Cardiac muscle cell (in vitro differentiated cells and primary cell): ENCODE measurements at regions not wholly inside any gene's neighbourhood (a gene's known extent, or its start where the extent isn't known, plus 50 kb on each side); places are given as distances from the start of the nearest gene placed in this dataset.

Experiments
- DNase-seq, 2 donors: peaks; one replicate each; pipeline versions ENCODE4 v3.0.0 to v3.0.0-alpha.2; 2010 to 2017; ENCODE audit warnings: low read depth in 1 of 2, low spot score in 1 of 2
- H3K27ac ChIP-seq: fragments of 200-600 bp; sonication (generic); 2 replicates; pipeline ENCODE4 v1.5.1; 2016
- H3K27me3 ChIP-seq: fragments of 200-600 bp; sonication (generic); 2 replicates; pipeline ENCODE4 v1.6.0; 2016; ENCODE audit warnings: control low read depth
- H3K36me3 ChIP-seq: fragments of 200-600 bp; sonication (generic); 2 replicates; pipeline ENCODE4 v1.5.1; 2016; ENCODE audit warnings: control low read depth
- H3K4me1 ChIP-seq: fragments of 200-600 bp; sonication (generic); 2 replicates; pipeline ENCODE4 v1.8.1; 2017; ENCODE audit warnings: low read depth, mild to moderate bottlenecking, mixed run types
- H3K4me3 ChIP-seq: fragments of 200-600 bp; sonication (generic); 2 replicates; pipeline ENCODE4 v1.5.1; 2016; ENCODE audit warnings: mild to moderate bottlenecking
- H3K9me3 ChIP-seq: fragments of 200-600 bp; sonication (generic); 2 replicates; pipeline ENCODE4 v1.5.1; 2017; ENCODE audit warnings: low read depth, mild to moderate bottlenecking, control low read depth
- CTCF ChIP-seq: IDR thresholded peaks from 2 replicates; pipeline ENCODE4 v1.5.1; 2012; ENCODE audit warnings: low read depth, mild to moderate bottlenecking, low read length

- Histone ChIP-seq H3K27ac (no peak overlapping the region), H3K4me1 (peaks cover 3% of the 10 kb centered on the region), H3K36me3 (no peaks in the 10 kb centered on the region), H3K4me3 (no peak overlapping the region), H3K9me3 (no peaks in the 10 kb centered on the region), H3K27me3 (no peaks in the 10 kb centered on the region)
- no peak for TF ChIP-seq CTCF
- DNase-seq, result no peak
These were observed 259.3 kb upstream of the NT5C1B start for GRCh38 chr2:18848646-18849045.

- DNase-seq, result peak in 1 of 2 donors; percentile 76
- H3K27me3 ChIP-seq, result no peaks in the 10 kb centered on the region
These were observed 256.6 kb upstream of the NT5C1B start for GRCh38 chr2:18845854-18846445.

GRCh38 chr2:18842836-18843235, 253.5 kb upstream of the NT5C1B start:
- H3K27ac ChIP-seq, result peak overlapping the region; percentile 77
- DNase-seq, result peak in 1 of 2 donors; percentile 77
- H3K9me3 ChIP-seq, result no peaks in the 10 kb centered on the region
- no peak for TF ChIP-seq CTCF
- H3K4me3 ChIP-seq, result no peak overlapping the region
- no peaks in the 10 kb centered on the region for H3K27me3 ChIP-seq
- peaks cover 41% of the 10 kb centered on the region for H3K4me1 ChIP-seq
- H3K36me3 ChIP-seq, result no peaks in the 10 kb centered on the region

More at GRCh38 chr2:18845854-18846445, 256.6 kb upstream of the NT5C1B start:
- no peaks in the 10 kb centered on the region for H3K9me3 ChIP-seq
- H3K4me3 ChIP-seq, result no peak overlapping the region
- no peaks in the 10 kb centered on the region for H3K36me3 ChIP-seq
- TF ChIP-seq CTCF, result no peak
- no peak overlapping the region for H3K27ac ChIP-seq
- H3K4me1 ChIP-seq, result peaks cover 28% of the 10 kb centered on the region

GRCh38 chr2:18841248-18842150, 252.1 kb upstream of the NT5C1B start:
- no peak for TF ChIP-seq CTCF
- Histone ChIP-seq H3K36me3 (no peaks in the 10 kb centered on the region), H3K4me1 (peaks cover 54% of the 10 kb centered on the region), H3K4me3 (no peak overlapping the region), H3K27ac (peak overlapping the region; percentile 77), H3K9me3 (no peaks in the 10 kb centered on the region), H3K27me3 (no peaks in the 10 kb centered on the region)
- DNase-seq, result peak in 1 of 2 donors; percentile 69

GRCh38 chr2:18837240-18837639, 247.9 kb upstream of the NT5C1B start:
- no peak for TF ChIP-seq CTCF
- H3K27me3 ChIP-seq, result no peaks in the 10 kb centered on the region
- DNase-seq, result no peak
- no peaks in the 10 kb centered on the region for H3K36me3 ChIP-seq
- peak overlapping the region; percentile 66 for H3K27ac ChIP-seq
- H3K4me1 ChIP-seq, result peaks cover 79% of the 10 kb centered on the region
- no peak overlapping the region for H3K4me3 ChIP-seq
- no peaks in the 10 kb centered on the region for H3K9me3 ChIP-seq
